ENCODE measurements at regions not wholly inside any gene's neighbourhood (a gene's known extent, or its start where the extent isn't known, plus 50 kb on each side); places are given as distances from the start of the nearest gene placed in this dataset.

DNA sequence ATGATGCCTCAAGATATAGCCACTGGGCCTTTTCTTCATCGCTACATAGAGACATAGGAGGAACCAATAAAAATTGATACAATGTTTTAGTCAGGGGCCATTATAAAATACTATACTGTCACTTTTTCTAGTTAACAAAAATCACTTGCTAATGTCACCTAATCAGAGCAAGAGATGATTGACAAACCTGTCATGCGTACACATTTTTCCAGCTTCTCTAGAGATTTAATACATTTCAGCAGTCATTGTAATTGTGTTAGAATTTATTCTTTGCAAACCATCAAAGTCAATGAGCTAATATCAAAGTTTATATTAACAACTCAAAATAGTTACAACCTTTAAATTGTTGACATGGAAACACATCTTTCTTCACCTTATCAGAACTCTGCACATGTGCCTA lies 513.6 kb upstream of the SEMA6A start:
- H2AFZ ChIP-seq, result no peak overlapping the region
- H3K27ac Mint-ChIP-seq, result no peak overlapping the region
- no peaks in the 10 kb centered on the region for H3K36me3 ChIP-seq (ENCODE audit: insufficient read depth)
- TF ChIP-seq ZNF462 (CRISPR knock-in tag; IDR thresholded peaks at IDR 0.05) (no peak), ZNF114 (CRISPR knock-in tag; IDR thresholded peaks at IDR 0.05) (no peak), EZH2phosphoT487 (IDR thresholded peaks at IDR 0.05; ENCODE audit: unreplicated experiment) (no peak), EZH2 (IDR thresholded peaks at IDR 0.05; ENCODE audit: low read depth, unreplicated experiment) (no peak), STAT1 (IDR thresholded peaks at IDR 0.05; ENCODE audit: unreplicated experiment) (no peak), NANOG (IDR thresholded peaks at IDR 0.05; ENCODE audit: borderline replicate concordance) (no peak), CREB1 (CRISPR knock-in tag; IDR thresholded peaks at IDR 0.05; ENCODE audit: low read depth) (no peak), ZNF331 (CRISPR knock-in tag; IDR thresholded peaks at IDR 0.05; ENCODE audit: low read depth) (no peak), POLR2AphosphoS5 (IDR thresholded peaks at IDR 0.05; ENCODE audit: low read depth) (no peak), JUNB (IDR thresholded peaks at IDR 0.05; ENCODE audit: unreplicated experiment) (no peak), REST (IDR thresholded peaks at IDR 0.05; ENCODE audit: unreplicated experiment) (no peak)
- TF ChIP-seq, protein P1, sequence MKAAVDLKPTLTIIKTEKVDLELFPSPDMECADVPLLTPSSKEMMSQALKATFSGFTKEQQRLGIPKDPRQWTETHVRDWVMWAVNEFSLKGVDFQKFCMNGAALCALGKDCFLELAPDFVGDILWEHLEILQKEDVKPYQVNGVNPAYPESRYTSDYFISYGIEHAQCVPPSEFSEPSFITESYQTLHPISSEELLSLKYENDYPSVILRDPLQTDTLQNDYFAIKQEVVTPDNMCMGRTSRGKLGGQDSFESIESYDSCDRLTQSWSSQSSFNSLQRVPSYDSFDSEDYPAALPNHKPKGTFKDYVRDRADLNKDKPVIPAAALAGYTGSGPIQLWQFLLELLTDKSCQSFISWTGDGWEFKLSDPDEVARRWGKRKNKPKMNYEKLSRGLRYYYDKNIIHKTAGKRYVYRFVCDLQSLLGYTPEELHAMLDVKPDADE (IDR thresholded peaks at IDR 0.05), result no peak
- TF ChIP-seq, protein P2, sequence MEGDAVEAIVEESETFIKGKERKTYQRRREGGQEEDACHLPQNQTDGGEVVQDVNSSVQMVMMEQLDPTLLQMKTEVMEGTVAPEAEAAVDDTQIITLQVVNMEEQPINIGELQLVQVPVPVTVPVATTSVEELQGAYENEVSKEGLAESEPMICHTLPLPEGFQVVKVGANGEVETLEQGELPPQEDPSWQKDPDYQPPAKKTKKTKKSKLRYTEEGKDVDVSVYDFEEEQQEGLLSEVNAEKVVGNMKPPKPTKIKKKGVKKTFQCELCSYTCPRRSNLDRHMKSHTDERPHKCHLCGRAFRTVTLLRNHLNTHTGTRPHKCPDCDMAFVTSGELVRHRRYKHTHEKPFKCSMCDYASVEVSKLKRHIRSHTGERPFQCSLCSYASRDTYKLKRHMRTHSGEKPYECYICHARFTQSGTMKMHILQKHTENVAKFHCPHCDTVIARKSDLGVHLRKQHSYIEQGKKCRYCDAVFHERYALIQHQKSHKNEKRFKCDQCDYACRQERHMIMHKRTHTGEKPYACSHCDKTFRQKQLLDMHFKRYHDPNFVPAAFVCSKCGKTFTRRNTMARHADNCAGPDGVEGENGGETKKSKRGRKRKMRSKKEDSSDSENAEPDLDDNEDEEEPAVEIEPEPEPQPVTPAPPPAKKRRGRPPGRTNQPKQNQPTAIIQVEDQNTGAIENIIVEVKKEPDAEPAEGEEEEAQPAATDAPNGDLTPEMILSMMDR (conservative IDR thresholded peaks at IDR 0.05; ENCODE audit: low read depth in 2 of 2), result no peak
- no peak for ATAC-seq
- no peak overlapping the region for H3K4me2 ChIP-seq
- H3K4me1 ChIP-seq (ENCODE audit: insufficient read depth), result no peaks in the 10 kb centered on the region
- H3K36me3 Mint-ChIP-seq (ENCODE audit: low read depth), result no peaks in the 10 kb centered on the region
- no peaks in the 10 kb centered on the region for H3K9me2 ChIP-seq (ENCODE audit: insufficient read depth)
- H4K20me1 ChIP-seq (replicated peaks; ENCODE audit: insufficient read depth), result no peaks in the 10 kb centered on the region
- H3K27ac ChIP-seq (ENCODE audit: low read depth), result no peak overlapping the region
- no peak for DNase-seq (ENCODE audit: low spot score)
- H3K27me3 ChIP-seq (ENCODE audit: insufficient read depth), result no peaks in the 10 kb centered on the region
- no peaks in the 10 kb centered on the region for H3K4me1 Mint-ChIP-seq
- H3K27me3 Mint-ChIP-seq (ENCODE audit: insufficient read depth, low read depth, poor library complexity), result no peaks in the 10 kb centered on the region
- H3K4me3 ChIP-seq, result no peak overlapping the region
- no peaks in the 10 kb centered on the region for H3F3A ChIP-seq (replicated peaks; ENCODE audit: low read depth)
- no peaks in the 10 kb centered on the region for H3K79me2 ChIP-seq (replicated peaks; ENCODE audit: insufficient read depth)
- no peak overlapping the region for H3K4me3 Mint-ChIP-seq
- H3K9me3 Mint-ChIP-seq, result no peaks in the 10 kb centered on the region

Data from GM23338 (cell line).